Body of pancreas (tissue), 4 donors: ENCODE measurements at regions not wholly inside any gene's neighbourhood (a gene's known extent, or its start where the extent isn't known, plus 50 kb on each side); places are given as distances from the start of the nearest gene placed in this dataset.

Experiments
- CTCF ChIP-seq, 7 experiments: fragments of 450-650 bp in 4 of 7; fragments of 200-600 bp in 3 of 7; sonication (generic) in 3 of 7; IDR thresholded peaks; one replicate each; pipeline ENCODE4 v1.5.1; 2016 to 2019; ENCODE audit warnings: antibody characterized with exemption in 7 of 7
- POLR2A ChIP-seq, 3 donors: fragments of 450-650 bp; IDR thresholded peaks; one replicate each; pipeline ENCODE4 v1.6.1; 2016; ENCODE audit warnings: antibody characterized with exemption in 3 of 3, mild to moderate bottlenecking in 2 of 3

- TF ChIP-seq CTCF (IDR thresholded peaks at IDR 0.05) (no peak), POLR2A (IDR thresholded peaks at IDR 0.05) (no peak)
Measured at GRCh38 chr5:56673171-56673570, 142.2 kb upstream of the MAP3K1 start.
